Neural progenitor cell (in vitro differentiated cells): ENCODE measurements at regions not wholly inside any gene's neighbourhood (a gene's known extent, or its start where the extent isn't known, plus 50 kb on each side); places are given as distances from the start of the nearest gene placed in this dataset.

ENCODE experiments used
- CTCF ChIP-seq: fragments of 200-600 bp; sonication (generic); IDR thresholded peaks from 2 replicates; pipeline ENCODE4 v1.5.1; 2017; ENCODE audit warnings: antibody characterized with exemption, mild to moderate bottlenecking
- EZH2phosphoT487 ChIP-seq: fragments of 200-600 bp; sonication (generic); IDR thresholded peaks from 2 replicates; pipeline ENCODE4 v1.6.1; 2017; ENCODE audit warnings: antibody characterized with exemption

GRCh38 chr2:236402033-236402790 lies 138.0 kb upstream of the ASB18 start:
- no peak for TF ChIP-seq EZH2phosphoT487
- no peak for TF ChIP-seq CTCF
